Posterior vena cava (tissue), 2 donors: ENCODE measurements at regions not wholly inside any gene's neighbourhood (a gene's known extent, or its start where the extent isn't known, plus 50 kb on each side); places are given as distances from the start of the nearest gene placed in this dataset.

Experiments used
- DNase-seq: peaks from one replicate; pipeline ENCODE4 v3.0.0-alpha.2; 2020; ENCODE audit warnings: low spot score
- intact Hi-C, 2 donors: fragments of 100-400 bp; cut with DNase I; formaldehyde crosslinking; loops; one replicate each; pipeline versions ENCODE4 v1.14.1 to v1.14.2; 2022 to 2023
- microRNA-seq, 2 donors: library from miRNA; unstranded; fragments of <30 nt; microRNA quantifications; one replicate each; pipeline ENCODE4 v1.2.0, GENCODE V29; 2020 to 2021; ENCODE audit warnings: borderline microRNAs expressed in 2 of 2
- donor health status: DM: yes; HTN: yes; CAD: no.
- donor health status: DM: yes; HTN: yes; CAD: no.

GRCh38 chrX:45266456-45266855, 65.8 kb upstream of the DIPK2B start:
- no peak for DNase-seq
- intact Hi-C loops: no loop called here

GRCh38 chrX:45264865-45265264, 64.2 kb upstream of the DIPK2B start:
- intact Hi-C loops: no loop called here
- no peak for DNase-seq

GRCh38 chrX:45261471-45261870, 60.8 kb upstream of the DIPK2B start:
- intact Hi-C loops: no loop called here
- DNase-seq: no peak

GRCh38 chrX:45261005-45261404, 60.3 kb upstream of the DIPK2B start:
- intact Hi-C loops: no loop called here
- no peak for DNase-seq

- DNase-seq: no peak
- intact Hi-C loops: no loop called here
Observed at GRCh38 chrX:45258731-45259402, 58.2 kb upstream of the DIPK2B start.

Small RNA genes in the stretch of these regions (microRNA-seq; reads per million reads assigned to microRNA genes)
- gene MIR221: 3,255 to 9,361 reads per million in 2 donors
- gene MIR222: 764 to 2,063 reads per million in 2 donors
